GM12878 (cell line): ENCODE measurements at regions not wholly inside any gene's neighbourhood (a gene's known extent, or its start where the extent isn't known, plus 50 kb on each side); places are given as distances from the start of the nearest gene placed in this dataset.

Experiments
- FOS ChIP-seq: IDR thresholded peaks from 3 replicates; pipeline ENCODE4 v1.6.1; 2011; ENCODE audit warnings: borderline replicate concordance; ENCODE audit not compliant: insufficient read length; ENCODE audit errors: extremely low read depth
- MLLT1 ChIP-seq: fragments of 450-650 bp; IDR thresholded peaks from 2 replicates; pipeline ENCODE4 v1.6.1; 2016; ENCODE audit warnings: mild to moderate bottlenecking
- NFYB ChIP-seq: IDR thresholded peaks from 2 replicates; pipeline ENCODE4 v1.6.1; 2011; ENCODE audit warnings: low read depth, mild to moderate bottlenecking, low read length, improper control_type of control experiment, moderate library complexity; ENCODE audit not compliant: insufficient read depth
- ZBTB40 ChIP-seq: fragments of 450-650 bp; IDR thresholded peaks from 2 replicates; pipeline ENCODE4 v1.6.1; 2016; ENCODE audit warnings: mild to moderate bottlenecking, moderate library complexity, borderline replicate concordance
- TF ChIP-seq, protein P1 (sequence below): fragments of 450-650 bp; formaldehyde crosslinking; IDR thresholded peaks from 2 replicates; pipeline ENCODE4 v1.4.0; 2022; ENCODE audit warnings: mild to moderate bottlenecking, moderate library complexity

DNA sequence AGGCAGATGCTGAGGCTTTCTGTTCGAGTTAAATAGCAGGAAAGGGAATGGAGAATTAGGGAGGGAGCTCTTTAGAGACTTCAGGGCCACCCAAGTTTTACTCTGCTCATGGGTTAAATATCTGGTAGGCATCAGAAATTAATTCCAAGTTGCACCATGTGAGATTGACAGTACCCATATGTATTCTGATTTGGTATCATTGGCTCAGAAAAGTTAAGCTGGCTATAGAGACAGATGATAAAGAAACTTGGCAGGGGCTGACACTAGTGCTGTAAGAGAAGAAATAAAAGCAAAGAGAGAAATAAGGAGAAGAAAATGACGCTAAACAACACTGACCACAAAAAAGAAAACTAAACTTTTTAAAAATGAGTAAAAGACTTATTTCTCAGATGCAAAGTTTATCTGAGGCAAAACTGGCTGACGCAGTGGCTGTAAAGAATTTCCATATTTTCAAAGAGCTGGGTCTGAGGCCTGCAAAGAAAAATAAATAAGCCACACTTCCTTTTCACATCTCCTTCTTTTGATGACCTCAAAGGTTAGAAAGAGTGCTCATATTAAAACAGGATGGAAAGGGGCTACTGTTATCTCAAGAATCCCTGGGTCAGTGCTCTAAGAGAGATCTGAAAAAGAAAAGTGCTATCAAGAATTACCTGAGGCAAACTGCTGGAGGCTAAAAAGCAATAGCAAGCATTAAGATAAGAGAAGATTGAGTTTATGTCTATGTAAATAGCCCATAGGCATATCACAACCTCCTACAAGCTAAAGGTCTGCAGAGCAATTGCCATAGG lies 399.0 kb upstream of the MEF2C start (continued):
- TF ChIP-seq, protein P1, sequence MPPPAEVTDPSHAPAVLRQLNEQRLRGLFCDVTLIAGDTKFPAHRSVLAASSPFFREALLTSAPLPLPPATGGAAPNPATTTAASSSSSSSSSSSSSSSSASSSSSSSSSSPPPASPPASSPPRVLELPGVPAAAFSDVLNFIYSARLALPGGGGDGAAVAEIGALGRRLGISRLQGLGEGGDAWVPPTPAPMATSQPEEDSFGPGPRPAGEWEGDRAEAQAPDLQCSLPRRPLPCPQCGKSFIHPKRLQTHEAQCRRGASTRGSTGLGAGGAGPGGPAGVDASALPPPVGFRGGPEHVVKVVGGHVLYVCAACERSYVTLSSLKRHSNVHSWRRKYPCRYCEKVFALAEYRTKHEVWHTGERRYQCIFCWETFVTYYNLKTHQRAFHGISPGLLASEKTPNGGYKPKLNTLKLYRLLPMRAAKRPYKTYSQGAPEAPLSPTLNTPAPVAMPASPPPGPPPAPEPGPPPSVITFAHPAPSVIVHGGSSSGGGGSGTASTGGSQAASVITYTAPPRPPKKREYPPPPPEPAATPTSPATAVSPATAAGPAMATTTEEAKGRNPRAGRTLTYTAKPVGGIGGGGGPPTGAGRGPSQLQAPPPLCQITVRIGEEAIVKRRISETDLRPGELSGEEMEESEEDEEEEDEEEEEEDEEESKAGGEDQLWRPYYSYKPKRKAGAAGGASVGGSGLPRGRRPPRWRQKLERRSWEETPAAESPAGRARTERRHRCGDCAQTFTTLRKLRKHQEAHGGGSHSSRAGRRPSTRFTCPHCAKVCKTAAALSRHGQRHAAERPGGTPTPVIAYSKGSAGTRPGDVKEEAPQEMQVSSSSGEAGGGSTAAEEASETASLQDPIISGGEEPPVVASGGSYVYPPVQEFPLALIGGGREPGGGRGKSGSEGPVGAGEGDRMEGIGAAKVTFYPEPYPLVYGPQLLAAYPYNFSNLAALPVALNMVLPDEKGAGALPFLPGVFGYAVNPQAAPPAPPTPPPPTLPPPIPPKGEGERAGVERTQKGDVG (CRISPR knock-in tag) = no peak
- TF ChIP-seq ZBTB40 = no peak
- no peak for TF ChIP-seq MLLT1
- TF ChIP-seq NFYB = no peak
- no peak for TF ChIP-seq FOS
